Aorta (tissue), 5 donors: ENCODE measurements at regions not wholly inside any gene's neighbourhood (a gene's known extent, or its start where the extent isn't known, plus 50 kb on each side); places are given as distances from the start of the nearest gene placed in this dataset.

ENCODE experiments used
- ATAC-seq: fragments of 200-7000 bp; cut with Tn5 transposase; one replicate; pipeline ENCODE4 v1.9.1; 2022; ENCODE audit warnings: moderate library complexity; ENCODE audit not compliant: low FRiP score
- DNase-seq, 2 donors: peaks; one replicate each; pipeline ENCODE4 v3.0.0-alpha.2; 2020
- H3K27ac ChIP-seq, 2 donors: one replicate each; pipeline ENCODE4 v1.5.1; 2013; ENCODE audit warnings: low read length in 2 of 2, mild to moderate bottlenecking in 2 of 2, moderate library complexity in 2 of 2, control low read depth in 1 of 2, inconsistent platforms in 1 of 2, low read depth in 1 of 2
- H3K27me3 ChIP-seq, 2 donors: one replicate each; pipeline ENCODE4 v1.6.1; 2013; ENCODE audit warnings: control low read depth in 1 of 2, low read length in 1 of 2, mild to moderate bottlenecking in 1 of 2, moderate library complexity in 1 of 2; ENCODE audit not compliant: insufficient read depth in 2 of 2, control insufficient read depth in 1 of 2
- H3K36me3 ChIP-seq, 2 donors: one replicate each; pipeline ENCODE4 v1.6.1; 2013; ENCODE audit warnings: control low read depth in 1 of 2, low read length in 1 of 2, mild to moderate bottlenecking in 1 of 2; ENCODE audit not compliant: insufficient read depth in 2 of 2, control insufficient read depth in 1 of 2
- H3K4me1 ChIP-seq, 2 donors: one replicate each; pipeline ENCODE4 v1.6.1; 2013; ENCODE audit warnings: low read length in 2 of 2, control low read depth in 1 of 2, mild to moderate bottlenecking in 1 of 2, moderate library complexity in 1 of 2; ENCODE audit not compliant: insufficient read depth in 2 of 2, control insufficient read depth in 1 of 2
- H3K4me3 ChIP-seq, 2 donors: one replicate each; pipeline ENCODE4 v1.5.1; 2013; ENCODE audit warnings: low read length in 2 of 2, control low read depth in 1 of 2, mild to moderate bottlenecking in 1 of 2
- H3K9me3 ChIP-seq: one replicate; pipeline ENCODE4 v1.6.1; 2013; ENCODE audit warnings: mild to moderate bottlenecking, low read length; ENCODE audit not compliant: control insufficient read depth
- WGBS, 2 donors: extraction: QIAGEN DNeasy Blood & Tissue Kit; methylation state at CpG; one replicate each; pipeline ENCODE4 v1.1.7; 2013; 5-methylcytosine and 5-hydroxymethylcytosine counted together
- intact Hi-C, 2 donors: fragments of 100-400 bp; cut with DNase I; formaldehyde crosslinking; loops; one replicate each; pipeline versions ENCODE4 v1.14.2 to v1.15.0; 2022
- donor health status: healthy with polysubstance abuse.
- donor health status: Bipolar disorder and iron deficiency.
- donor health status: DM: no; HTN: no; CAD: no.
- donor health status: DM: no; HTN: no; CAD: no.
- donor health status: DM: yes; HTN: yes; CAD: no.

- H3K36me3 ChIP-seq = no peaks in the 10 kb centered on the region
- DNase-seq (no peak), ATAC-seq (no peak)
- no peaks in the 10 kb centered on the region for H3K9me3 ChIP-seq
- no peaks in the 10 kb centered on the region for H3K4me1 ChIP-seq
- 48 to 52% methylated on average over 1 of the region's 1 CpG for WGBS, 2 donors
- H3K4me3 ChIP-seq = no peak overlapping the region
- H3K27ac ChIP-seq = no peak overlapping the region
- intact Hi-C loops = no loop called here
- H3K27me3 ChIP-seq = no peaks in the 10 kb centered on the region
Observed at GRCh38 chr11:42823546-42823945, 488.2 kb upstream of the API5 start.

GRCh38 chr11:42824067-42824466, 487.7 kb upstream of the API5 start:
- no peak for ATAC-seq
- WGBS, 2 donors = 86 to 89% methylated on average over 4 of the region's 4 CpGs

GRCh38 chr11:42825598-42825997, 486.2 kb upstream of the API5 start:
- intact Hi-C loops = no loop called here
- ATAC-seq = no peak

More at GRCh38 chr11:42824067-42824466, 487.7 kb upstream of the API5 start:
- H3K4me3 ChIP-seq = no peak overlapping the region
- no peak overlapping the region for H3K27ac ChIP-seq
- no peaks in the 10 kb centered on the region for H3K9me3 ChIP-seq
- DNase-seq = no peak
- no peaks in the 10 kb centered on the region for H3K27me3 ChIP-seq
- intact Hi-C loops = no loop called here
- no peaks in the 10 kb centered on the region for H3K36me3 ChIP-seq
- no peaks in the 10 kb centered on the region for H3K4me1 ChIP-seq

GRCh38 chr11:42827845-42828244, 484.0 kb upstream of the API5 start:
- ATAC-seq = no peak
- H3K9me3 ChIP-seq = no peaks in the 10 kb centered on the region
- intact Hi-C loops = no loop called here
- no peaks in the 10 kb centered on the region for H3K27me3 ChIP-seq
- H3K27ac ChIP-seq = no peak overlapping the region
- DNase-seq = no peak
- H3K4me1 ChIP-seq = no peaks in the 10 kb centered on the region
- no peaks in the 10 kb centered on the region for H3K36me3 ChIP-seq
- H3K4me3 ChIP-seq = no peak overlapping the region
- 46 to 57% methylated on average over 2 of the region's 2 CpGs for WGBS, 2 donors

More at GRCh38 chr11:42825598-42825997, 486.2 kb upstream of the API5 start:
- no peak for DNase-seq
- H3K36me3 ChIP-seq = no peaks in the 10 kb centered on the region
- H3K4me1 ChIP-seq = no peaks in the 10 kb centered on the region
- H3K27ac ChIP-seq = no peak overlapping the region
- H3K4me3 ChIP-seq = no peak overlapping the region
- no peaks in the 10 kb centered on the region for H3K9me3 ChIP-seq
- 74 to 75% methylated on average over 1 of the region's 1 CpG for WGBS, 2 donors
- H3K27me3 ChIP-seq = no peaks in the 10 kb centered on the region

GRCh38 chr11:42837994-42838393, 473.8 kb upstream of the API5 start:
- ATAC-seq (no peak), DNase-seq (no peak)
- Histone ChIP-seq H3K9me3 (no peaks in the 10 kb centered on the region), H3K4me3 (no peak overlapping the region), H3K4me1 (no peaks in the 10 kb centered on the region), H3K36me3 (no peaks in the 10 kb centered on the region), H3K27ac (no peak overlapping the region), H3K27me3 (no peaks in the 10 kb centered on the region)
- whole genome bisulfite sequencing, 2 donors = 32 to 40% methylated on average over 3 of the region's 3 CpGs
- intact Hi-C loops = no loop called here

- no peaks in the 10 kb centered on the region for H3K4me1 ChIP-seq
- no peak for ATAC-seq
- no peak overlapping the region for H3K4me3 ChIP-seq
- H3K27me3 ChIP-seq = no peaks in the 10 kb centered on the region
- intact Hi-C loops = no loop called here
- no peaks in the 10 kb centered on the region for H3K36me3 ChIP-seq
- DNase-seq = no peak
- H3K27ac ChIP-seq = no peak overlapping the region
- 43 to 57% methylated on average over 7 of the region's 7 CpGs for WGBS, 2 donors
- H3K9me3 ChIP-seq = no peaks in the 10 kb centered on the region
Observed at GRCh38 chr11:42840176-42840829, 471.5 kb upstream of the API5 start.

- intact Hi-C loops = no loop called here
- WGBS, 2 donors = 5 to 20% methylated on average over 2 of the region's 2 CpGs
- DNase-seq = no peak
Observed at GRCh38 chr11:42840860-42841259, 470.9 kb upstream of the API5 start.

GRCh38 chr11:42841556-42841955, 470.2 kb upstream of the API5 start:
- intact Hi-C loops = no loop called here
- Histone ChIP-seq H3K27me3 (no peaks in the 10 kb centered on the region), H3K36me3 (no peaks in the 10 kb centered on the region), H3K9me3 (no peaks in the 10 kb centered on the region), H3K4me1 (no peaks in the 10 kb centered on the region), H3K27ac (no peak overlapping the region), H3K4me3 (no peak overlapping the region)
- ATAC-seq (no peak), DNase-seq (no peak)
- 11 to 17% methylated on average over 5 of the region's 5 CpGs for WGBS, 2 donors

More at GRCh38 chr11:42840860-42841259, 470.9 kb upstream of the API5 start:
- Histone ChIP-seq H3K4me3 (no peak overlapping the region), H3K9me3 (no peaks in the 10 kb centered on the region), H3K27me3 (no peaks in the 10 kb centered on the region), H3K4me1 (no peaks in the 10 kb centered on the region), H3K27ac (no peak overlapping the region), H3K36me3 (no peaks in the 10 kb centered on the region)
- ATAC-seq = no peak

GRCh38 chr11:42849362-42849761, 462.4 kb upstream of the API5 start:
- H3K9me3 ChIP-seq = no peaks in the 10 kb centered on the region
- 37 to 55% methylated on average over 2 of the region's 2 CpGs for WGBS, 2 donors
- no peaks in the 10 kb centered on the region for H3K4me1 ChIP-seq
- DNase-seq = no peak
- H3K36me3 ChIP-seq = no peaks in the 10 kb centered on the region
- intact Hi-C loops = no loop called here
- H3K27ac ChIP-seq = no peak overlapping the region
- no peak overlapping the region for H3K4me3 ChIP-seq
- no peak for ATAC-seq
- H3K27me3 ChIP-seq = no peaks in the 10 kb centered on the region
